CD4-positive, alpha-beta T cell treated with Interleukin-17A for 1 hour (primary cell): ENCODE measurements at regions not wholly inside any gene's neighbourhood (a gene's known extent, or its start where the extent isn't known, plus 50 kb on each side); places are given as distances from the start of the nearest gene placed in this dataset.

Experiments
- DNase-seq: peaks from one replicate; pipeline ENCODE4 v3.0.0-alpha.2; 2020

- DNase-seq = no peak
Measured at GRCh38 chr3:176789281-176789705, 408.0 kb downstream of the TBL1XR1 start.

GRCh38 chr3:176787506-176787905 is 409.8 kb downstream of the TBL1XR1 start:
- DNase-seq = no peak

GRCh38 chr3:176785171-176785570 is 412.1 kb downstream of the TBL1XR1 start:
- DNase-seq = no peak

- no peak for DNase-seq
Measured at GRCh38 chr3:176780766-176781165, 416.5 kb downstream of the TBL1XR1 start.

- no peak for DNase-seq
Measured at GRCh38 chr3:176776622-176777175, 420.6 kb downstream of the TBL1XR1 start.

- DNase-seq = no peak
Measured at GRCh38 chr3:176769547-176770190, 427.6 kb downstream of the TBL1XR1 start.

GRCh38 chr3:176767385-176767784 is 429.9 kb downstream of the TBL1XR1 start:
- no peak for DNase-seq

GRCh38 chr3:176766862-176767261 is 430.4 kb downstream of the TBL1XR1 start:
- DNase-seq = no peak

- no peak for DNase-seq
Measured at GRCh38 chr3:176765382-176765900, 431.8 kb downstream of the TBL1XR1 start.

GRCh38 chr3:176759815-176760506 is 437.3 kb downstream of the TBL1XR1 start:
- DNase-seq = no peak

- DNase-seq = no peak
Measured at GRCh38 chr3:176757429-176757828, 439.9 kb downstream of the TBL1XR1 start.

GRCh38 chr3:176755977-176756376 is 441.3 kb downstream of the TBL1XR1 start:
- no peak for DNase-seq

- DNase-seq = no peak
Measured at GRCh38 chr3:176755552-176755951, 441.7 kb downstream of the TBL1XR1 start.

GRCh38 chr3:176741664-176742047 is 455.6 kb downstream of the TBL1XR1 start:
- no peak for DNase-seq

GRCh38 chr3:176740906-176741663 is 456.2 kb downstream of the TBL1XR1 start:
- DNase-seq = no peak

GRCh38 chr3:176739159-176739558 is 458.1 kb downstream of the TBL1XR1 start:
- no peak for DNase-seq

- no peak for DNase-seq
Measured at GRCh38 chr3:176737480-176738110, 459.7 kb downstream of the TBL1XR1 start.

GRCh38 chr3:176734146-176734545 is 463.1 kb downstream of the TBL1XR1 start:
- no peak for DNase-seq

GRCh38 chr3:176724394-176724759 is 472.9 kb downstream of the TBL1XR1 start:
- DNase-seq = no peak

- no peak for DNase-seq
Measured at GRCh38 chr3:176723758-176724393, 473.4 kb downstream of the TBL1XR1 start.

GRCh38 chr3:176714034-176714433 is 483.2 kb downstream of the TBL1XR1 start:
- DNase-seq = no peak

- no peak for DNase-seq
Measured at GRCh38 chr3:176712191-176712590, 485.1 kb downstream of the TBL1XR1 start.
